Lower leg skin (tissue), 4 donors: ENCODE measurements at regions not wholly inside any gene's neighbourhood (a gene's known extent, or its start where the extent isn't known, plus 50 kb on each side); places are given as distances from the start of the nearest gene placed in this dataset.
A peak's percentile ranks its signal among the peaks of the same experiment; 100 is the strongest.

ENCODE experiments used
- DNase-seq, 2 donors: peaks; one replicate each; pipeline ENCODE4 v3.0.0-alpha.2; 2019; ENCODE audit warnings: low spot score in 2 of 2
- H3K4me3 ChIP-seq: fragments of 200-600 bp; sonication (generic); 2 replicates; pipeline ENCODE4 v1.5.1; 2017; ENCODE audit warnings: mild to moderate bottlenecking, low read depth; ENCODE audit not compliant: poor library complexity, severe bottlenecking
- CTCF ChIP-seq, 3 donors: fragments of 450-650 bp; IDR thresholded peaks; one replicate each; pipeline ENCODE4 v1.5.1; 2016; ENCODE audit warnings: antibody characterized with exemption in 3 of 3, mild to moderate bottlenecking in 3 of 3, moderate library complexity in 2 of 3
- POLR2A ChIP-seq, 2 donors: fragments of 450-650 bp; IDR thresholded peaks; one replicate each; pipeline ENCODE4 v1.6.1; 2016 to 2017; ENCODE audit warnings: antibody characterized with exemption in 2 of 2, mild to moderate bottlenecking in 1 of 2, moderate library complexity in 1 of 2
- WGBS, 2 donors: methylation state at CpG; one replicate each; pipeline ENCODE4 v1.1.5; 2018; 5-methylcytosine and 5-hydroxymethylcytosine counted together
- intact Hi-C: fragments of 100-400 bp; cut with DNase I; formaldehyde crosslinking; loops from one replicate; pipeline ENCODE4 v1.15.0; 2023; ENCODE audit warnings: low total_unique reads

GRCh38 chrX:39195156-39195555, 393.9 kb downstream of the MID1IP1 start:
- intact Hi-C loops = no loop called here
- TF ChIP-seq CTCF (IDR thresholded peaks at IDR 0.05) = no peak
- TF ChIP-seq POLR2A (IDR thresholded peaks at IDR 0.05) = no peak
- no peak overlapping the region for H3K4me3 ChIP-seq
- 19 to 31% methylated on average over 7 of the region's 7 CpGs for WGBS, 2 donors
- DNase-seq = peak in 1 of 2 donors; percentile 66

DNA sequence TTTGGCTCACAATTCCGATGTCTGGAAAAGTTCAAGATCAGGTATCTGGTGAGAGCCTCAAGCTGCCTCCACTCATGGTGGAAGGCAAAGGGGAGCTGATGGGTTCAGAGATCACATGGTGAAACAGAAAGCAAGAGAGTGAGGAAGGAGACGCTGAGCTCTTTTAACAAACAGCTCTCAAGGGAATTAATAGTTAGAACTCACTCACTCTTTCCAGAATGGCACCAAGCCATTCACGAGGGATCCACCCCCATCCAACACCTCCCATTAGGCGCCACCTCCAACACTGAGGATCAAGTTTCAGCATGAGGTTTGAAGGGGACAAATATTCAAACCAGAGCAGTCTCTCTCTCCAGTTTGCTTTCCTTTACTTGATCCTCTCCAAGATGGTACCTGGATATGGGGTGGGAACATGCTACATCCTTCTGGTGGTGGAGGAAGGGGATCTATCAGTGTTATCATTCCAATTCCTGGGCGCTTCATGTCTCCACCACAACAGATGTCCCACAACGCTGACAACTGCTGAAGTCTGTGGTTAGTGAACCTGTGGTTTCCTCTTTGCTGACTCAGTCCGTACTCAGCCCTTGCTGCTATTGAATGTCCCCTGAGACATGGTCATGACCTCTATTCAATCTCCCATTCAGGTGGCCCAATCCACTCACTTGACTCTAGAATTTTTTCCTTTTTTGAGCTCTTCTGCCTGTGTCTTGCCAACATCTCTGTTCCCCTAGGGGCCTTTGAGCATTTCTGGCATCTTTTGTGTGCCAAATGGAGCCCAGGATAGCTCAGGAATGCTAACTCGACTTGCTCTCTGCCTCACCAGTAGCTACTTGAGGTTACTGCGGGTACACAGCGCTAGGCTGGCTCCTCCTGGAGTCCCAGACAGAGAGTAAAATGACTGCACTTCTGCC, 395.2 kb downstream of the MID1IP1 start:
- WGBS, 2 donors = 13 to 30% methylated on average over 10 of the region's 10 CpGs
- DNase-seq = no peak
- H3K4me3 ChIP-seq = no peak overlapping the region
- intact Hi-C loops = no loop called here
- no peak for TF ChIP-seq CTCF (IDR thresholded peaks at IDR 0.05)
- no peak for TF ChIP-seq POLR2A (IDR thresholded peaks at IDR 0.05)

DNA sequence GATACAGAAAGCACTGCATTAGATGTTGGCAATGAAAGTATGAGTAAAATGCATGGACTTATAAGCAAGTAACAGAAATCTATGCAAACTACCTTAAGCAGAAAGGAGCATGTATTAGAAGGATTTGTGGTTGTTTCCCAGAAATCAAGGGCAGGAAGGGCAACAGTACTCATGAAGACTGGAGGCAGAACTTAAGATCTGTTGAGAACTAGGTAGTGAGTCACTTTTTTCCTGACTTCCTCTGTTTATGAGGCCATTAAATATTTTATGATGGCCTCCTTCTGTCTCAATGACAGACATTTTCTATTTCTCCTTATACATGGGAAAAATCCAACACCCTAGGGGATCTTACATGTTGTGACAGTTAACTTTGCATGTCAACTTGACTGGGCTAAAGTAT, 398.2 kb downstream of the MID1IP1 start:
- intact Hi-C loops = no loop called here
- TF ChIP-seq POLR2A (IDR thresholded peaks at IDR 0.05) (no peak), CTCF (IDR thresholded peaks at IDR 0.05) (no peak)
- DNase-seq = no peak

GRCh38 chrX:39201305-39201990, 400.2 kb downstream of the MID1IP1 start:
- TF ChIP-seq CTCF (IDR thresholded peaks at IDR 0.05) = no peak
- no peak for TF ChIP-seq POLR2A (IDR thresholded peaks at IDR 0.05)
- H3K4me3 ChIP-seq = no peak overlapping the region
- intact Hi-C loops = no loop called here
- no peak for DNase-seq
- 65 to 72% methylated on average over 6 of the region's 6 CpGs for WGBS, 2 donors

More for the DNA sequence above, 398.2 kb downstream of the MID1IP1 start:
- H3K4me3 ChIP-seq = no peak overlapping the region

DNA sequence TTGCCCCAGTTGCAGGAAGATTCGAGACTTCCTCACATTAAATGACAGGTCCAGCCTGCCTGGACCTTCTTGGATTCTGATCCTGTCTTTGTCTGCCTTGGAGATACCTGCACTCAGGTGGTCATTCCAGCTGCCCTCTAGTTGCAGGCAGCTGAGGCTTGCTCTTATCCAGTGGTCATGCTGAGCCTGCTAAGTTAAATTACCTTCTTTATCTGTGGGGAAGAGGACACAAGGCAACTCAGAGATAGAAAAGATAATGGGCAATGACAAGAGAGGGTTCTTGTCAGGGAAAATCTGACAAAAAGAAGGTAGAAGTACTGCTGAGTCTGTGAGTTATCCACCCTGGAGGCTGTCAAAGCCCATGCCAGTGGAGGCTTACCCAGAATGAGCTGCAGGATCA, 401.4 kb downstream of the MID1IP1 start:
- DNase-seq = no peak
- intact Hi-C loops = no loop called here
- WGBS, 2 donors = 64 to 85% methylated on average over 1 of the region's 1 CpG
- TF ChIP-seq CTCF (IDR thresholded peaks at IDR 0.05) = no peak
- no peak for TF ChIP-seq POLR2A (IDR thresholded peaks at IDR 0.05)
- no peak overlapping the region for H3K4me3 ChIP-seq
